GM18505 (cell line): ENCODE measurements at regions not wholly inside any gene's neighbourhood (a gene's known extent, or its start where the extent isn't known, plus 50 kb on each side); places are given as distances from the start of the nearest gene placed in this dataset.

ENCODE experiments used
- ATAC-seq: cut with Tn5 transposase; IDR thresholded peaks from one replicate; pipeline ENCODE4 v1.9.1; 2021; ENCODE audit not compliant: unreplicated experiment
- POLR2A ChIP-seq: IDR thresholded peaks from 4 replicates; pipeline ENCODE4 v1.6.1; 2011; ENCODE audit warnings: borderline replicate concordance; ENCODE audit not compliant: insufficient read depth, insufficient read length; ENCODE audit errors: extremely low read depth

- no peak for TF ChIP-seq POLR2A
- ATAC-seq: no peak
These were observed 498.9 kb upstream of the WWC1 start for GRCh38 chr5:167792514-167792913.

GRCh38 chr5:167793700-167794099 is 497.7 kb upstream of the WWC1 start:
- no peak for TF ChIP-seq POLR2A
- ATAC-seq: no peak

- TF ChIP-seq POLR2A: no peak
These were observed 497.3 kb upstream of the WWC1 start for GRCh38 chr5:167794121-167794520.

GRCh38 chr5:167796672-167797071 is 494.8 kb upstream of the WWC1 start:
- TF ChIP-seq POLR2A: no peak
- no peak for ATAC-seq

More at GRCh38 chr5:167794121-167794520, 497.3 kb upstream of the WWC1 start:
- ATAC-seq: no peak

GRCh38 chr5:167797933-167798332 is 493.5 kb upstream of the WWC1 start:
- TF ChIP-seq POLR2A: no peak
- no peak for ATAC-seq

GRCh38 chr5:167798448-167798847 is 493.0 kb upstream of the WWC1 start:
- TF ChIP-seq POLR2A: no peak
- ATAC-seq: no peak

GRCh38 chr5:167800427-167800826 is 491.0 kb upstream of the WWC1 start:
- TF ChIP-seq POLR2A: no peak
- ATAC-seq: no peak

- TF ChIP-seq POLR2A: no peak
- ATAC-seq: no peak
These were observed 489.4 kb upstream of the WWC1 start for GRCh38 chr5:167801999-167802398.

GRCh38 chr5:167802755-167803431 is 488.6 kb upstream of the WWC1 start:
- no peak for ATAC-seq
- TF ChIP-seq POLR2A: no peak

GRCh38 chr5:167804512-167805220 is 486.8 kb upstream of the WWC1 start:
- no peak for ATAC-seq
- no peak for TF ChIP-seq POLR2A

GRCh38 chr5:167810573-167810972 is 480.9 kb upstream of the WWC1 start:
- no peak for TF ChIP-seq POLR2A
- no peak for ATAC-seq

GRCh38 chr5:167812871-167813270 is 478.6 kb upstream of the WWC1 start:
- no peak for TF ChIP-seq POLR2A
- ATAC-seq: no peak

- TF ChIP-seq POLR2A: no peak
- no peak for ATAC-seq
These were observed 478.1 kb upstream of the WWC1 start for GRCh38 chr5:167813389-167813788.

- no peak for TF ChIP-seq POLR2A
- no peak for ATAC-seq
These were observed 477.4 kb upstream of the WWC1 start for GRCh38 chr5:167814040-167814439.
